Left ventricle myocardium inferior (tissue), 1 donor: ENCODE measurements at regions not wholly inside any gene's neighbourhood (a gene's known extent, or its start where the extent isn't known, plus 50 kb on each side); places are given as distances from the start of the nearest gene placed in this dataset.

ENCODE experiments used
- DNase-seq: peaks from one replicate; pipeline ENCODE4 v3.0.0-alpha.2; 2020
- H3K27ac ChIP-seq: fragments of 200-600 bp; replicated peaks from 2 replicates; pipeline ENCODE4 v1.8.0; 2021
- H3K27me3 ChIP-seq: fragments of 200-600 bp; 2 replicates; pipeline ENCODE4 v1.8.0; 2021; ENCODE audit warnings: low read depth
- H3K36me3 ChIP-seq: fragments of 200-600 bp; 2 replicates; pipeline ENCODE4 v1.8.0; 2021
- H3K4me1 ChIP-seq: fragments of 200-600 bp; 2 replicates; pipeline ENCODE4 v1.8.0; 2021
- H3K4me3 ChIP-seq: fragments of 200-600 bp; 2 replicates; pipeline ENCODE4 v1.8.0; 2021; ENCODE audit warnings: mild to moderate bottlenecking, moderate library complexity
- H3K9me3 ChIP-seq: fragments of 200-600 bp; replicated peaks from 2 replicates; pipeline ENCODE4 v1.8.0; 2021
- intact Hi-C: fragments of 100-400 bp; cut with micrococcal nuclease; formaldehyde crosslinking; loops from one replicate; pipeline ENCODE4 v1.11.0; 2022
- TF ChIP-seq, protein P1 (sequence below): fragments of 200-600 bp; IDR thresholded peaks from 2 replicates; pipeline ENCODE4 v1.8.0; 2021; ENCODE audit warnings: antibody characterized with exemption, mild to moderate bottlenecking, borderline replicate concordance
- donor health status: DM: no; HTN: yes; CAD: no; lungs with severe emphysema.

DNA sequence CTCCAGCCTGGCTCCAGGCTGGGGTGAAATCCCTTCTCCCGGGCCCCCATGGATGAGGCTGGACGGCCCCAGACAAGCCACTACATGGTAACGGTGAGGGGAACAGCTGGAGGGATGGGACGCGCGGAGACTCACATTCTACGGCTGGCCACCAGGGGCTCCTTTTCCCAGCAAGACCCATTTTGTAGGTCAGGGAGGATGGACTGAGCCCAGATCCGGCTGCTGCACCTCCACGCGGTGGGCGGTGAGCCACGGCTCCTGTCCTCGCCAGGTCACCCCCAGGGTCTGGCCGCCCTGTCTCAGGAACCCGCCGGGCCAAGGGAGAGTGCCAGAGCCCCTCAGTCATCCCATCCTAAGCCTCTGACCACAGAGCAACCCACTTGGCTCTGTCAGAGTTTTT, 75.0 kb upstream of the ACTRT2 start:
- DNase-seq: no peak
- peaks cover 45% of the 10 kb centered on the region for H3K27me3 ChIP-seq
- intact Hi-C loops: no loop called here
- H3K27ac ChIP-seq: no peak overlapping the region
- TF ChIP-seq, protein P1, sequence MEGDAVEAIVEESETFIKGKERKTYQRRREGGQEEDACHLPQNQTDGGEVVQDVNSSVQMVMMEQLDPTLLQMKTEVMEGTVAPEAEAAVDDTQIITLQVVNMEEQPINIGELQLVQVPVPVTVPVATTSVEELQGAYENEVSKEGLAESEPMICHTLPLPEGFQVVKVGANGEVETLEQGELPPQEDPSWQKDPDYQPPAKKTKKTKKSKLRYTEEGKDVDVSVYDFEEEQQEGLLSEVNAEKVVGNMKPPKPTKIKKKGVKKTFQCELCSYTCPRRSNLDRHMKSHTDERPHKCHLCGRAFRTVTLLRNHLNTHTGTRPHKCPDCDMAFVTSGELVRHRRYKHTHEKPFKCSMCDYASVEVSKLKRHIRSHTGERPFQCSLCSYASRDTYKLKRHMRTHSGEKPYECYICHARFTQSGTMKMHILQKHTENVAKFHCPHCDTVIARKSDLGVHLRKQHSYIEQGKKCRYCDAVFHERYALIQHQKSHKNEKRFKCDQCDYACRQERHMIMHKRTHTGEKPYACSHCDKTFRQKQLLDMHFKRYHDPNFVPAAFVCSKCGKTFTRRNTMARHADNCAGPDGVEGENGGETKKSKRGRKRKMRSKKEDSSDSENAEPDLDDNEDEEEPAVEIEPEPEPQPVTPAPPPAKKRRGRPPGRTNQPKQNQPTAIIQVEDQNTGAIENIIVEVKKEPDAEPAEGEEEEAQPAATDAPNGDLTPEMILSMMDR: no peak
- H3K4me1 ChIP-seq: no peaks in the 10 kb centered on the region
- no peaks in the 10 kb centered on the region for H3K36me3 ChIP-seq
- H3K9me3 ChIP-seq: peaks cover 9% of the 10 kb centered on the region
- H3K4me3 ChIP-seq: no peak overlapping the region

DNA sequence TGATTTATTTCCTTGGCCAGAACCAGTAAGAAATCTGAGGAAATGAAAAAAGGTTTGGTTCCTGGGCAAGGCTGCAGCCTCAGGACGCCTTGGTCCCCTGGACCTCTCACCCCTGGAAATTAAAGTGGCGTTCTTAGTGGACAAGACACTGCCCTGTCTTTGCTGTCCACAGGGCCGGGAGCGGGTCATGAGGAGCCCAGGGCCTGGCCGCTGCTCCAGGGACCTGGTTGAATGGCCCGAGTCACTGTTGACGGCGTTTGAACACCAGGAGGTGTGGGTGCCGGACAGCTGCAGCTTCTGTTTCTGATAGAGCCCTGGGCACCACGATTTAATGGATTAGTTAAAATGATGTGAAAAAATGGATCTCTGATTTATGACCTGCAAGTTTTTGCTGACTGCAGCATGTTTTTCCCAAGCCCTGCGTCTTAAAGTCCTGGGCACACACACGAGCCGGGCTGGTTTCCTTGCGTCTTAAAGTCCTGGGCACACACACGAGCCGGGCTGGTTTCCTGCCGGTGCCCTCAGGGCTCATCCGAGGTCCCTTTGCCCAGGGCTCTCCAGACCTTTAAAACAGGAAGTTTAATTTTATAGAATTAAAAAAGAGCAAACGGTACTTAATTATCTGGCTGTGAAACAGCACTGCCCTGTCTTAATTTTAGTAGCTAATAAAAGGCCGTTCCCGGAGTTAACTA, 74.1 kb upstream of the ACTRT2 start:
- DNase-seq: no peak
- Histone ChIP-seq H3K27me3 (peaks cover 45% of the 10 kb centered on the region), H3K27ac (no peak overlapping the region), H3K9me3 (peaks cover under 1% of the 10 kb centered on the region), H3K36me3 (no peaks in the 10 kb centered on the region), H3K4me3 (no peak overlapping the region), H3K4me1 (peaks cover 4% of the 10 kb centered on the region)
- intact Hi-C loops: no loop called here
- TF ChIP-seq, protein P1: no peak

DNA sequence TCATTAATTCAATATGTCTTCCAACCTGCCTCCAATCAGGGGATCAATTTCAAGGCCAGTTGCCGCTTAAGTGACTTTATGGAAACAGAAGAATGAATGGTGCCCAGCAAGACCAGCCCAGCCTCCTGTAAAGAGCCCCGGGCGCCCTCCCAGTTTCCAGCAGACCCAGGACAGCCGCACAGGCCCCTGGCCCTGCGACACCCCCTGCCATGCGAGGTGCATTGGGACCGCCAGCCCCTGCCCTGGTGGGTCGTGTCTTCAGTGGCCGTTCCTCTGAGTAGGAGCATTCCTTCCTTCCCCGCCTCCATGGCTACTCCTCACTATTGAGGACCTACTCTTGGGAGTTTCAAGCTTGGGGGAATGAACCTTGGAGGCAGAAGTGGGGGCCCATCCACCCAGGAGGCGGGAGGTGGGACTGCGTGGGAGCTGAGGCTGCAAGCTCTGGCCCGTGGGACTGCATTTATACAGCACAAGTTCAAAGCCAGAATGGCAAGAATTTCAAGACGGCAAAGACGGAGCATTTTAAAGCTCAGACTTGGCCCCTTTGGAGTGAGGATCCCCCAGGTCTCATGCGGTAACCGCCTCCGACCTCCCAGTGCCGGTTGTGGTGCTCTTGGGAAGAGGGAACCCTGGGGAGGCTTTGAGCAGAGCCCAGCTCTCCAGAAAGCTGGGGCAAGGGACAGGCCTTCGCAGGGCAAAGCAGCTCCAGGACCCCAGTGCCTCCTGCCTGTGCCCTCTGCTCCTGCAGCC, 73.1 kb upstream of the ACTRT2 start:
- no peak overlapping the region for H3K4me3 ChIP-seq
- TF ChIP-seq, protein P1: no peak
- intact Hi-C loops: no loop called here
- no peak for DNase-seq
- peaks cover 45% of the 10 kb centered on the region for H3K27me3 ChIP-seq
- H3K36me3 ChIP-seq: no peaks in the 10 kb centered on the region
- no peak overlapping the region for H3K27ac ChIP-seq
- H3K9me3 ChIP-seq: peaks cover 3% of the 10 kb centered on the region
- H3K4me1 ChIP-seq: peaks cover 8% of the 10 kb centered on the region

DNA sequence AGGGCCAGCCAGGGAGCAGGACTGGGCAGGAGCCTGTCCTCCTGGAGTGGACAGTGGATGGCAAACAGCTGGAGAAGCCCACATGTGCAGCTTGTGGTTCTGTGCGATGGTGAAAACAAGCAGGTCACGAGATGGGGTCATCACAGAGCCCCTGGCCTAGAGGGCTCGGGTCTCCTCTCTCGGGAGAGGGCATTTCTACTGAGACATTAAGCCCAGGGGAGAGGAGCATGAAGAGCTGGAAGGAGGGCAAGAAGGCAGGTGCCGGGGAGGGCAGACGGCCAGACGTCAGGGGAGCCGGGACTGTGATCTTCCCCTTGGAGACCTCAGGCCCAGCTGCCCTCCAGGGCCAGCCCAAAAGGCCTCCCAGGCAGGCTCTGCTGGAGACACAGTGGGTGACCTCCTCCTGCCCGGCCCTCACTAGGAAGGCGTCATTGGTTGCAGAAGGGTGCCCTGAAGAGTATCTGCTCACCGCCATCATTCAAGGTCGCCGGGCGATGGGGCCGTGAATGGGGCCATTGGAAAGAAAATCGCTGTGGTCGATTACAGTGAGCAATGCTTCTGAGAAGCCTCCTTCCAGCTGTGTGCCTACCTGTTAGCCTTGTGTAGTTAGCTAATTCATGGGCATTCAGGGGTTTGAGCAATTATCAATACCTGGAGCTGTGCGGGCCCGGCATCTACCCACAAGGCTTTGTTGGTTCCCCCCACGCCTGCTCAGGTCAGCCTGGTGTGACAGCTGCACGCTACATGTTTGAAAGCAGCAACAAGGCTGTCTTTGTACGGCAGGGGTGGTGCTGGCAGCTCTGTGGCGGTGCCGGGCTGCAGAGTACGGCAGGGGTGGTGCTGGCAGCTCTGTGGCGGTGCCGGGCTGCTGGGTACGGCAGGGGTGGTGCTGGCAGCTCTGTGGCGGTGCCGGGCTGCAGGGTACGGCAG, 72.3 kb upstream of the ACTRT2 start:
- TF ChIP-seq, protein P1: no peak
- DNase-seq: peak; percentile 8
- Histone ChIP-seq H3K4me3 (no peak overlapping the region), H3K36me3 (no peaks in the 10 kb centered on the region), H3K9me3 (peaks cover 12% of the 10 kb centered on the region), H3K27me3 (peaks cover 40% of the 10 kb centered on the region), H3K4me1 (peaks cover 8% of the 10 kb centered on the region), H3K27ac (no peak overlapping the region)
- intact Hi-C loops: no loop called here
